Peyer's patch (tissue), 4 donors: ENCODE measurements at regions not wholly inside any gene's neighbourhood (a gene's known extent, or its start where the extent isn't known, plus 50 kb on each side); places are given as distances from the start of the nearest gene placed in this dataset.
"Not testable (repeated sequence)": the region's sequence is repeated elsewhere in the genome, so short reads cannot be mapped to it uniquely, and the experiment has no call there.

Experiments used
- POLR2A ChIP-seq, 2 donors: fragments of 450-650 bp; IDR thresholded peaks; one replicate each; pipeline ENCODE4 v1.5.1; 2017; ENCODE audit warnings: antibody characterized with exemption in 2 of 2, mild to moderate bottlenecking in 2 of 2, moderate library complexity in 2 of 2
- TF ChIP-seq, protein P1 (sequence below), 6 experiments: fragments of 450-650 bp in 4 of 6; fragments of 200-600 bp in 2 of 6; sonication (generic) in 1 of 6; IDR thresholded peaks; one replicate each; pipeline ENCODE4 v1.5.1; 2017 to 2019; ENCODE audit warnings: antibody characterized with exemption in 6 of 6, mild to moderate bottlenecking in 3 of 6, moderate library complexity in 1 of 6

- not testable (repeated sequence) for TF ChIP-seq POLR2A (IDR thresholded peaks at IDR 0.05)
- TF ChIP-seq, protein P1, sequence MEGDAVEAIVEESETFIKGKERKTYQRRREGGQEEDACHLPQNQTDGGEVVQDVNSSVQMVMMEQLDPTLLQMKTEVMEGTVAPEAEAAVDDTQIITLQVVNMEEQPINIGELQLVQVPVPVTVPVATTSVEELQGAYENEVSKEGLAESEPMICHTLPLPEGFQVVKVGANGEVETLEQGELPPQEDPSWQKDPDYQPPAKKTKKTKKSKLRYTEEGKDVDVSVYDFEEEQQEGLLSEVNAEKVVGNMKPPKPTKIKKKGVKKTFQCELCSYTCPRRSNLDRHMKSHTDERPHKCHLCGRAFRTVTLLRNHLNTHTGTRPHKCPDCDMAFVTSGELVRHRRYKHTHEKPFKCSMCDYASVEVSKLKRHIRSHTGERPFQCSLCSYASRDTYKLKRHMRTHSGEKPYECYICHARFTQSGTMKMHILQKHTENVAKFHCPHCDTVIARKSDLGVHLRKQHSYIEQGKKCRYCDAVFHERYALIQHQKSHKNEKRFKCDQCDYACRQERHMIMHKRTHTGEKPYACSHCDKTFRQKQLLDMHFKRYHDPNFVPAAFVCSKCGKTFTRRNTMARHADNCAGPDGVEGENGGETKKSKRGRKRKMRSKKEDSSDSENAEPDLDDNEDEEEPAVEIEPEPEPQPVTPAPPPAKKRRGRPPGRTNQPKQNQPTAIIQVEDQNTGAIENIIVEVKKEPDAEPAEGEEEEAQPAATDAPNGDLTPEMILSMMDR (IDR thresholded peaks at IDR 0.05), result not testable (repeated sequence)
Measured at GRCh38 chr12:60587664-60588063, 991.8 kb downstream of the SLC16A7 start.
